ENCODE measurements at regions not wholly inside any gene's neighbourhood (a gene's known extent, or its start where the extent isn't known, plus 50 kb on each side); places are given as distances from the start of the nearest gene placed in this dataset.

DNA sequence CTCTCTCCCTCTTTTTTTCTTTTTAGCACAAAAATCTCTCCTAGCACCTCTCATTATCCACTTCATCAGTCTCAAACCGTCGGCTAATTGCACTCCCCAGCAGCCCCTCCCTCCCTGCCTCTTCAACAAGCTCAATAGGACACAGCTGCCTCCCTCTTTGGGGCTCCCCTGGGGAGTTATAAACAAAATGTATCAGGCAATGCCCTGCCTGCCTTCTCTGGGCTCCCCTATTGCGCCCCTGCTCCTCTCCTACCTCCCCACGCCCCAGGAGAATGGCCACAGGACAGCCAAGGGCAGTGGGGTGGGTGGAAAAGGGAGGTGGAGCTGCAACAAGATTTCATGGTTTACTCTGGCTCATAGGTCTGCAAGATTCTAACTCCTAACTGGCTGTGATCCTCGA is 147.1 kb upstream of the GRIK3 start:
- DNase-seq (ENCODE audit: low spot score) = no peak
- Histone ChIP-seq H3K9me2 (replicated peaks; ENCODE audit: insufficient read depth) (no peaks in the 10 kb centered on the region), H3K4me2 (no peak overlapping the region), H3K4me1 (ENCODE audit: insufficient read depth) (no peaks in the 10 kb centered on the region), H3K27me3 (no peaks in the 10 kb centered on the region), H3K4me3 (no peak overlapping the region), H3K36me3 (replicated peaks; ENCODE audit: insufficient read depth, low read depth) (no peaks in the 10 kb centered on the region), H3K27ac (no peak overlapping the region), H3K79me2 (no peaks in the 10 kb centered on the region), H3K9me3 (ENCODE audit: low read depth) (no peaks in the 10 kb centered on the region), H4K20me1 (ENCODE audit: insufficient read depth, poor library complexity, severe bottlenecking) (no peaks in the 10 kb centered on the region), H2AFZ (no peak overlapping the region)
- TF ChIP-seq, protein P1, sequence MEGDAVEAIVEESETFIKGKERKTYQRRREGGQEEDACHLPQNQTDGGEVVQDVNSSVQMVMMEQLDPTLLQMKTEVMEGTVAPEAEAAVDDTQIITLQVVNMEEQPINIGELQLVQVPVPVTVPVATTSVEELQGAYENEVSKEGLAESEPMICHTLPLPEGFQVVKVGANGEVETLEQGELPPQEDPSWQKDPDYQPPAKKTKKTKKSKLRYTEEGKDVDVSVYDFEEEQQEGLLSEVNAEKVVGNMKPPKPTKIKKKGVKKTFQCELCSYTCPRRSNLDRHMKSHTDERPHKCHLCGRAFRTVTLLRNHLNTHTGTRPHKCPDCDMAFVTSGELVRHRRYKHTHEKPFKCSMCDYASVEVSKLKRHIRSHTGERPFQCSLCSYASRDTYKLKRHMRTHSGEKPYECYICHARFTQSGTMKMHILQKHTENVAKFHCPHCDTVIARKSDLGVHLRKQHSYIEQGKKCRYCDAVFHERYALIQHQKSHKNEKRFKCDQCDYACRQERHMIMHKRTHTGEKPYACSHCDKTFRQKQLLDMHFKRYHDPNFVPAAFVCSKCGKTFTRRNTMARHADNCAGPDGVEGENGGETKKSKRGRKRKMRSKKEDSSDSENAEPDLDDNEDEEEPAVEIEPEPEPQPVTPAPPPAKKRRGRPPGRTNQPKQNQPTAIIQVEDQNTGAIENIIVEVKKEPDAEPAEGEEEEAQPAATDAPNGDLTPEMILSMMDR (IDR thresholded peaks at IDR 0.05; ENCODE audit: poor library complexity) = no peak
- no peak for TF ChIP-seq EZH2 (IDR thresholded peaks at IDR 0.05; ENCODE audit: borderline replicate concordance)
- TF ChIP-seq EZH2phosphoT487 (IDR thresholded peaks at IDR 0.05; ENCODE audit: low read depth, severe bottlenecking, unreplicated experiment) = no peak
- 76% methylated on average over 5 of the region's 5 CpGs for WGBS (ENCODE audit: low lambda C conversion rate, missing lambda C conversion rate)

DNA sequence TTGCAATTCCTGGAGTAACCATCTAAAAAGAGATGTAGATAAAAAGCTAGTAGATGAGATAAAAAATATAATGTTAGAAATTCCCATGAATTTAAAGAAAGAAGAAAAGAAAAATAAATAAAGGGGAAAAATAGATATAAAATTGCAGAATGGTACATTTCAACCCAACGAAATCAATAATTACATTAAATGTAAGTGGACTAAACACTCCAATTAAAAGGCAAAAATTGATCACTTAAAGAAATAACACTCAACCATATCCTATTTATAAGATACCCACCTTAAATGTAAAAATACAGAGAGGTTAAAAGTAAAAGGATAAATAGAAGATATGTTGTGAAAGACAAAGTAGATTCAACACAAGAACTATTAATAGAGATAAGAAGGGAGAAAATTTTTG is 150.5 kb upstream of the GRIK3 start:
- no peaks in the 10 kb centered on the region for H3K79me2 ChIP-seq
- no peak overlapping the region for H3K4me3 ChIP-seq
- H4K20me1 ChIP-seq (ENCODE audit: insufficient read depth, poor library complexity, severe bottlenecking) = no peaks in the 10 kb centered on the region
- H3K27me3 ChIP-seq = no peaks in the 10 kb centered on the region
- DNase-seq (ENCODE audit: low spot score) = no peak
- H3K4me1 ChIP-seq (ENCODE audit: insufficient read depth) = no peaks in the 10 kb centered on the region
- TF ChIP-seq EZH2phosphoT487 (IDR thresholded peaks at IDR 0.05; ENCODE audit: low read depth, severe bottlenecking, unreplicated experiment) (no peak), EZH2 (IDR thresholded peaks at IDR 0.05; ENCODE audit: borderline replicate concordance) (no peak)
- TF ChIP-seq, protein P1 (IDR thresholded peaks at IDR 0.05; ENCODE audit: poor library complexity) = no peak
- H2AFZ ChIP-seq = no peak overlapping the region
- no peak overlapping the region for H3K4me2 ChIP-seq
- no peaks in the 10 kb centered on the region for H3K9me3 ChIP-seq (ENCODE audit: low read depth)
- H3K27ac ChIP-seq = no peak overlapping the region
- 61% methylated on average over 1 of the region's 1 CpG for WGBS (ENCODE audit: low lambda C conversion rate, missing lambda C conversion rate)
- H3K36me3 ChIP-seq (replicated peaks; ENCODE audit: insufficient read depth, low read depth) = no peaks in the 10 kb centered on the region
- H3K9me2 ChIP-seq (replicated peaks; ENCODE audit: insufficient read depth) = no peaks in the 10 kb centered on the region

DNA sequence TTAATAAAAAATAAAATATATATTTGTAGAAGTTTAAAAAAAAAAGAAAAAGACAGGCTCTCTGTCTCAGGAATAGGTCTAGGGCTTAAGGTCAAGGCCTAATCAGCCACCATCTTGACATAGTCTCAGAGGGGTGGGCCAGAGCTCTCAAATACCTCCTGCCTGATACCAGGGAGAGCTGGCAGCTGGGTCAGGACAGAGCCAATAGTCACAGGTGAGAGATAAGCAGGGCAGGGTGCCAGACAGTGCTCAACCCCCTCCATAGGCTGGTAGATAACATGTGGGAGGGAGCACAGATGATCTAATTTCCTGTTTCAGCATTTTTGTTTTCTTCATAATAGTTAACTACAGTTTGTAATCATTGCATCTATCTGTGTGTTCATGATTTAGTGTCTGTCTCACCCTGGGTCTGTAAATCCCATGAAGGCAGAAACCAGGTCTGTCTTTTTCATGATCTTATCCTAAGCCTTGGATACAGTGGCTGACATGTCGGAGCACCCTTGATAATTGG is 152.0 kb upstream of the GRIK3 start:
- Histone ChIP-seq H3K4me1 (ENCODE audit: insufficient read depth) (no peaks in the 10 kb centered on the region), H3K4me2 (no peak overlapping the region), H3K36me3 (replicated peaks; ENCODE audit: insufficient read depth, low read depth) (no peaks in the 10 kb centered on the region), H2AFZ (no peak overlapping the region), H3K27ac (no peak overlapping the region), H4K20me1 (ENCODE audit: insufficient read depth, poor library complexity, severe bottlenecking) (no peaks in the 10 kb centered on the region), H3K9me2 (replicated peaks; ENCODE audit: insufficient read depth) (no peaks in the 10 kb centered on the region), H3K27me3 (no peaks in the 10 kb centered on the region), H3K9me3 (ENCODE audit: low read depth) (no peaks in the 10 kb centered on the region), H3K79me2 (no peaks in the 10 kb centered on the region), H3K4me3 (no peak overlapping the region)
- no peak for DNase-seq (ENCODE audit: low spot score)
- no peak for TF ChIP-seq EZH2phosphoT487 (IDR thresholded peaks at IDR 0.05; ENCODE audit: low read depth, severe bottlenecking, unreplicated experiment)
- TF ChIP-seq, protein P1 (IDR thresholded peaks at IDR 0.05; ENCODE audit: poor library complexity) = no peak
- TF ChIP-seq EZH2 (IDR thresholded peaks at IDR 0.05; ENCODE audit: borderline replicate concordance) = no peak
- WGBS (ENCODE audit: low lambda C conversion rate, missing lambda C conversion rate) = 88% methylated on average over 1 of the region's 1 CpG

DNA sequence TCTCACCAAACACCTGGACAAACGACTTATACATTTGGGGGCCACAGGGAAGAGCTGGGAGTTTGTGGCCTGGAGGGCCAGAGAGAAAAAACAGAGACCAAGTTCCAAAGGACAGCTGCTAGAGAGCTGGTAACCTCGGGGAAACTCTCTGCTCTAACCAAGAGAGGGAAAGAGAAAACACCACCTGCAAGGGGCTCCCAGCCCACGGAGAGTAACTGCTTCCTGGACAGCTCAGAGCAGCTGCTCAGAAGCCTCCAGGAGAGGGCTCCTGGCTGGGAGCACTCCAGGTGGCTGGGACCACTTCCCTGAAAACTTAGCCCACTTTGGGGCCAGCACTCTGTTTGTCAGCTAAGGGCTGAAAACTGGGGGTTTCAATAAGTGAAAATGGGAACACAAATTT is 154.8 kb upstream of the GRIK3 start:
- H3K27ac ChIP-seq = no peak overlapping the region
- WGBS (ENCODE audit: low lambda C conversion rate, missing lambda C conversion rate) = 31% methylated on average over 3 of the region's 3 CpGs

More for the DNA sequence above, 154.8 kb upstream of the GRIK3 start:
- H3K79me2 ChIP-seq = no peaks in the 10 kb centered on the region
- no peak overlapping the region for H3K4me3 ChIP-seq
- TF ChIP-seq, protein P1 (IDR thresholded peaks at IDR 0.05; ENCODE audit: poor library complexity) = no peak
- TF ChIP-seq EZH2phosphoT487 (IDR thresholded peaks at IDR 0.05; ENCODE audit: low read depth, severe bottlenecking, unreplicated experiment) (no peak), EZH2 (IDR thresholded peaks at IDR 0.05; ENCODE audit: borderline replicate concordance) (no peak)
- H3K9me3 ChIP-seq (ENCODE audit: low read depth) = no peaks in the 10 kb centered on the region
- H3K4me2 ChIP-seq = no peak overlapping the region
- no peaks in the 10 kb centered on the region for H4K20me1 ChIP-seq (ENCODE audit: insufficient read depth, poor library complexity, severe bottlenecking)
- no peaks in the 10 kb centered on the region for H3K36me3 ChIP-seq (replicated peaks; ENCODE audit: insufficient read depth, low read depth)
- H3K9me2 ChIP-seq (replicated peaks; ENCODE audit: insufficient read depth) = no peaks in the 10 kb centered on the region
- no peaks in the 10 kb centered on the region for H3K4me1 ChIP-seq (ENCODE audit: insufficient read depth)
- peaks cover 4% of the 10 kb centered on the region for H3K27me3 ChIP-seq
- DNase-seq (ENCODE audit: low spot score) = no peak
- no peak overlapping the region for H2AFZ ChIP-seq

All from hepatocyte (in vitro differentiated cells).